GM19328 (cell line): ENCODE measurements at regions not wholly inside any gene's neighbourhood (a gene's known extent, or its start where the extent isn't known, plus 50 kb on each side); places are given as distances from the start of the nearest gene placed in this dataset.

ENCODE experiments used
- ATAC-seq: cut with Tn5 transposase; IDR thresholded peaks from one replicate; pipeline ENCODE4 v1.9.1; 2021; ENCODE audit warnings: mild to moderate bottlenecking, moderate library complexity; ENCODE audit not compliant: unreplicated experiment

DNA sequence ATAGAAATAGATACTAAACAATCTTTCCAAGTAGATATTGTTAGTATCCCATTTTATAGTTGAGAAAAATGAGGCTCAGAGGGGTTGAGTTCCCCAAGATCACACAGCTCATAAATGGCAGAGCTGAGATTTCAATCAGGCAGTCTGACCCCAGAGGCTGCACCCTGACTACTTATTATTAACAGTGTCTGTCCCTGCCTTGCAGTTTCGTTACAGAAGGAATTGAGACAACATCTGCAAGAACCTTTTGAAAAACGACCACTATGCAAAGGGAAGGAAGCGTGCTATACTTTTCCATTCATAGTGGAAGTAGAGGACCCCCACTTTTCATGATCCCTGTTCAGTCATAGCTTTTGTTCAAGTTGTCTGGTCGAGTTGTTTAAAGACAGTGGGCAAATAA, 53.2 kb upstream of the SEC11C start:
- no peak for ATAC-seq

DNA sequence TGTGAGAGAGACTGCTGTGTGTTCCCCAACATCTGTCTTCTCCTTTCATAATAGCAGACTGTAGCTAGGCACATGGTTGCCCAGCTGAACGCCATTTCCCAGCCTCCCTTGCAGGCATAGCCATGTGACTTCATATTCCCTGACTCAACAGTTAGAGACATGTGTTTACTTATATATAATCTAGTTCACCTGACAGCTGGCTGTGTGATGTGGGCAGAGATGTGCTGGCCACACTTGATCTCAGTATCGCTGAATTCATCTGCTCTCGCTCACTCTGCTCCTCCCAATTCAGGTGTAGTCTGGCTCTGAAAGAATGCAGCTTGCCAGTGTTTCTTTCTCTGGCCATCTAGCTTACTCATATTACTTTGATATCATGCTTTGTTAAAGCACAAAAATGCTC, 52.3 kb upstream of the SEC11C start:
- no peak for ATAC-seq
